Sigmoid colon (tissue), 4 donors: ENCODE measurements at regions not wholly inside any gene's neighbourhood (a gene's known extent, or its start where the extent isn't known, plus 50 kb on each side); places are given as distances from the start of the nearest gene placed in this dataset.
"Not testable (repeated sequence)": the region's sequence is repeated elsewhere in the genome, so short reads cannot be mapped to it uniquely, and the experiment has no call there.

Experiments
- POLR2AphosphoS5 ChIP-seq, 4 donors: sonication (generic); formaldehyde crosslinking; IDR thresholded peaks; one replicate each; pipeline ENCODE4 v1.6.1; 2017; ENCODE audit warnings: antibody characterized with exemption in 4 of 4
- TF ChIP-seq, protein P1 (sequence below), 4 experiments: fragments of 450-650 bp in 3 of 4; fragments of 200-600 bp in 1 of 4; IDR thresholded peaks; one replicate each; pipeline ENCODE4 v1.5.1; 2016 to 2019; ENCODE audit warnings: antibody characterized with exemption in 4 of 4, mild to moderate bottlenecking in 3 of 4, moderate library complexity in 2 of 4

DNA sequence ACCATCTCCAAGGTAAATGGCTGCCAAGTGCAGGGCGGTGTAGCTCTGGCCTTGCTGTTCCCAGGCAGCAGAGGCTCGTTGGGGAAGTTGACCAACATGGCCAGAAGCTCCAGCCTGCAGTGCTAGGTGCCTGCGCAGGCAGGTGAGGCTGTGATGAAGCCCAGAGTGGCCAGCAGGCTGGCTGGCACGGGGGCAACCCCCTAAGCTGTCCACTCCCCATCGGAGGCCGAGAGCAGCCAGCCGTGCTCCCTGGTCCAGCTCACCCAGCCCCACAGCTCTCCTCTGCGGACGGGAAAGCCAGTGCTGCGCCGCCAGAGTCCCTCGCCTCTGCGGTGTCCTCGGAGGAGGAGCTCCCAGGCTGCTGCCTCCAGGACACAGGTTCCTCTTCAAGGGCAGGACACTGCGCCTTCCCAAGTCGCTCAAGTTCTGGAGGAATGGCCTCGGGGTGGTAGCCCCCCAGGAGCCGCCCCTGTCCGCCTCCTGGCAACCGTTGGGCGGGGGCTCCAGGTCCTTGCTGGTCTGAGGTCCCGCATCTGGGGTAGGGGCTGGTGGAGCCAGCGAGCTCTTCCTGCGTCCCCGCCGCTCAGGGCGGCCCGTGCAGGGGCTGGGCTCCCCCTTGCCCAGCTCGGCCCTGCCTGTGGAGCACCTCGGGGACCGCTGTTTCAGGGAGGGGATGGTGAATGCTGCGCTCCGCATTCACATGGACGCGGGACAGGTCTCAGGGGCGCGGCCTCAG is 1438.1 kb upstream of the TPTE start:
- TF ChIP-seq, protein P1, sequence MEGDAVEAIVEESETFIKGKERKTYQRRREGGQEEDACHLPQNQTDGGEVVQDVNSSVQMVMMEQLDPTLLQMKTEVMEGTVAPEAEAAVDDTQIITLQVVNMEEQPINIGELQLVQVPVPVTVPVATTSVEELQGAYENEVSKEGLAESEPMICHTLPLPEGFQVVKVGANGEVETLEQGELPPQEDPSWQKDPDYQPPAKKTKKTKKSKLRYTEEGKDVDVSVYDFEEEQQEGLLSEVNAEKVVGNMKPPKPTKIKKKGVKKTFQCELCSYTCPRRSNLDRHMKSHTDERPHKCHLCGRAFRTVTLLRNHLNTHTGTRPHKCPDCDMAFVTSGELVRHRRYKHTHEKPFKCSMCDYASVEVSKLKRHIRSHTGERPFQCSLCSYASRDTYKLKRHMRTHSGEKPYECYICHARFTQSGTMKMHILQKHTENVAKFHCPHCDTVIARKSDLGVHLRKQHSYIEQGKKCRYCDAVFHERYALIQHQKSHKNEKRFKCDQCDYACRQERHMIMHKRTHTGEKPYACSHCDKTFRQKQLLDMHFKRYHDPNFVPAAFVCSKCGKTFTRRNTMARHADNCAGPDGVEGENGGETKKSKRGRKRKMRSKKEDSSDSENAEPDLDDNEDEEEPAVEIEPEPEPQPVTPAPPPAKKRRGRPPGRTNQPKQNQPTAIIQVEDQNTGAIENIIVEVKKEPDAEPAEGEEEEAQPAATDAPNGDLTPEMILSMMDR (IDR thresholded peaks at IDR 0.05), result not testable (repeated sequence)
- TF ChIP-seq POLR2AphosphoS5 (IDR thresholded peaks at IDR 0.05), result not testable (repeated sequence)
